A549 (cell line): ENCODE measurements at regions not wholly inside any gene's neighbourhood (a gene's known extent, or its start where the extent isn't known, plus 50 kb on each side); places are given as distances from the start of the nearest gene placed in this dataset.

Source experiments
- ATAC-seq, 2 experiments: fragments of 200-7000 bp in 1 of 2; fragments of >200 bp in 1 of 2; cut with Nextera tagmentation in 1 of 2; cut with Tn5 transposase in 1 of 2; 3 replicates each; pipeline versions ENCODE4 v1.8.0 to v1.9.1; 2018 to 2020; ENCODE audit warnings: mild to moderate bottlenecking in 1 of 2, moderate library complexity in 1 of 2
- CTCF ChIA-PET: fragments of 300-600 bp; sonication (Branson Sonifier 250); formaldehyde crosslinking; extraction: SDS; loops from one replicate; lab custom pipeline; 2021; ENCODE audit warnings: antibody characterized with exemption, inconsistent platforms; lab: Yijun Ruan, JAX
- POLR2A ChIA-PET: fragments of 350-600 bp; formaldehyde crosslinking; extraction: SDS; loops from one replicate; lab custom pipeline; 2021; ENCODE audit warnings: antibody characterized with exemption, inconsistent platforms; lab: Yijun Ruan, JAX
- DNase-seq, 2 experiments: peaks; one replicate each; pipeline versions ENCODE4 v3.0.0 to v3.0.0-alpha.2; 2011 to 2016; ENCODE audit warnings: low read depth in 1 of 2, low spot score in 1 of 2
- FAIRE-seq: peaks from 2 replicates; lab custom pipeline; 2011; peaks lifted over from hg19 to GRCh38; lab: Jason Lieb, UNC
- H3K27ac ChIP-seq, 2 experiments: fragments of >200 bp; sonication (Bioruptor Twin); formaldehyde crosslinking; 3 replicates each; pipeline ENCODE4 v1.5.1; 2016 to 2017
- H3K4me1 ChIP-seq: fragments of >200 bp; sonication (Bioruptor Twin); formaldehyde crosslinking; 3 replicates; pipeline ENCODE4 v1.6.1; 2016
- H3K4me2 ChIP-seq: fragments of >200 bp; sonication (Bioruptor Twin); formaldehyde crosslinking; 3 replicates; pipeline ENCODE4 v1.6.1; 2016
- H3K4me3 ChIP-seq: fragments of >200 bp; sonication (Bioruptor Twin); formaldehyde crosslinking; 3 replicates; pipeline ENCODE4 v1.5.1; 2016
- H3K9me3 ChIP-seq: fragments of >200 bp; sonication (Bioruptor Twin); formaldehyde crosslinking; 3 replicates; pipeline ENCODE4 v1.6.1; 2016
- CEBPB ChIP-seq, 2 experiments: fragments of >200 bp in 1 of 2; sonication (Bioruptor Twin) in 1 of 2; formaldehyde crosslinking in 1 of 2; IDR thresholded peaks; 2 replicates each; pipeline ENCODE4 v1.6.1; 2012 to 2016
- CHD2 ChIP-seq: fragments of 150-350 bp; IDR thresholded peaks from 2 replicates; pipeline ENCODE4 v1.6.1; 2014; ENCODE audit warnings: low read length; ENCODE audit not compliant: partially characterized antibody
- CHD4 ChIP-seq: fragments of 200-600 bp; sonication (generic); IDR thresholded peaks from 2 replicates; pipeline ENCODE4 v1.6.1; 2016; ENCODE audit warnings: antibody characterized with exemption, mild to moderate bottlenecking, borderline replicate concordance
- EP300 ChIP-seq, 2 experiments: fragments of >200 bp; sonication (Bioruptor Twin); formaldehyde crosslinking; IDR thresholded peaks; 2 replicates in 1 of 2; 3 replicates in 1 of 2; pipeline ENCODE4 v1.6.1; 2016 to 2017
- ESRRA ChIP-seq: fragments of 150-350 bp; IDR thresholded peaks from 2 replicates; pipeline ENCODE4 v1.6.1; 2014; ENCODE audit warnings: mild to moderate bottlenecking, low read length, borderline replicate concordance
- FOSB ChIP-seq: fragments of 250-450 bp; sonication (Bioruptor Pico); IDR thresholded peaks from 2 replicates; pipeline ENCODE4 v1.5.0; 2020; ENCODE audit warnings: mild to moderate bottlenecking, moderate library complexity
- GATA3 ChIP-seq: IDR thresholded peaks from 2 replicates; pipeline ENCODE4 v1.6.1; 2012; ENCODE audit warnings: borderline replicate concordance
- HDAC2 ChIP-seq: fragments of 200-600 bp; sonication (generic); IDR thresholded peaks from 2 replicates; pipeline ENCODE4 v1.6.1; 2016
- HEYL ChIP-seq: fragments of 250-450 bp; sonication (Bioruptor Pico); IDR thresholded peaks from 2 replicates; pipeline ENCODE4 v1.8.0; 2021; ENCODE audit warnings: mild to moderate bottlenecking, moderate library complexity
- HOXA7 ChIP-seq: fragments of 250-450 bp; sonication (Bioruptor Pico); IDR thresholded peaks from 2 replicates; pipeline ENCODE4 v1.5.0; 2020; ENCODE audit warnings: mild to moderate bottlenecking, moderate library complexity
- HOXB13 ChIP-seq: fragments of 250-450 bp; sonication (Bioruptor Pico); IDR thresholded peaks from 2 replicates; pipeline ENCODE4 v1.5.0; 2020; ENCODE audit warnings: low read depth, mild to moderate bottlenecking, moderate library complexity
- HOXB5 ChIP-seq: fragments of 250-450 bp; sonication (Bioruptor Pico); IDR thresholded peaks from 2 replicates; pipeline ENCODE4 v1.5.0; 2020; ENCODE audit warnings: mild to moderate bottlenecking, moderate library complexity
- JUN ChIP-seq, 2 experiments: fragments of >200 bp; sonication (Bioruptor Twin); formaldehyde crosslinking; IDR thresholded peaks; 2 replicates in 1 of 2; 3 replicates in 1 of 2; pipeline ENCODE4 v1.6.1; 2016 to 2017
- JUNB ChIP-seq: fragments of >200 bp; sonication (Bioruptor Twin); formaldehyde crosslinking; IDR thresholded peaks from 2 replicates; pipeline ENCODE4 v1.6.1; 2016
- NR3C1 ChIP-seq: fragments of >200 bp; sonication (Bioruptor Twin); formaldehyde crosslinking; IDR thresholded peaks from 3 replicates; pipeline ENCODE4 v1.6.1; 2017
- POLR2A ChIP-seq: IDR thresholded peaks from 2 replicates; pipeline ENCODE4 v1.6.1; 2012; ENCODE audit warnings: mild to moderate bottlenecking, low read length
- POLR2AphosphoS2 ChIP-seq: conservative IDR thresholded peaks from 2 replicates; pipeline ENCODE4 v1.6.1; 2012; ENCODE audit warnings: low read length, improper control_type of control experiment, inconsistent platforms
- REST ChIP-seq: fragments of 200-600 bp; sonication (generic); IDR thresholded peaks from 2 replicates; pipeline ENCODE4 v1.6.1; 2016; ENCODE audit warnings: antibody characterized with exemption, mild to moderate bottlenecking, moderate library complexity
- RFX5 ChIP-seq: fragments of 450-650 bp; IDR thresholded peaks from 2 replicates; pipeline ENCODE4 v1.7.1; 2014; ENCODE audit warnings: antibody characterized with exemption, mild to moderate bottlenecking, moderate library complexity
- SREBF2 ChIP-seq: fragments of 450-650 bp; IDR thresholded peaks from 2 replicates; pipeline ENCODE4 v1.6.1; 2014; ENCODE audit warnings: mild to moderate bottlenecking, moderate library complexity
- TFCP2L1 ChIP-seq: fragments of 250-450 bp; sonication (Bioruptor Pico); IDR thresholded peaks from 2 replicates; pipeline ENCODE4 v1.5.0; 2021; ENCODE audit warnings: mild to moderate bottlenecking
- ZC3H11A ChIP-seq: fragments of 450-650 bp; IDR thresholded peaks from 2 replicates; pipeline ENCODE4 v1.6.1; 2014; ENCODE audit warnings: antibody characterized with exemption, mild to moderate bottlenecking
- ZFP36 ChIP-seq: fragments of 450-650 bp; IDR thresholded peaks from 2 replicates; pipeline ENCODE4 v1.6.1; 2014; ENCODE audit warnings: borderline replicate concordance; ENCODE audit not compliant: partially characterized antibody
- ZSCAN20 ChIP-seq: fragments of 250-450 bp; sonication (Bioruptor Pico); IDR thresholded peaks from 2 replicates; pipeline ENCODE4 v1.8.0; 2022; ENCODE audit warnings: mild to moderate bottlenecking, moderate library complexity
- WGBS: methylation state at CpG from one replicate; pipeline ENCODE4 v1.1.6; 2017; ENCODE audit errors: missing lambda C conversion rate; 5-methylcytosine and 5-hydroxymethylcytosine counted together
- TF ChIP-seq, protein P1 (sequence below): fragments of >200 bp; sonication (Bioruptor Twin); formaldehyde crosslinking; IDR thresholded peaks from 3 replicates; pipeline ENCODE4 v1.5.1; 2016
- TF ChIP-seq, protein P2 (sequence below): fragments of 250-450 bp; sonication (Bioruptor Pico); IDR thresholded peaks from 2 replicates; pipeline ENCODE4 v1.5.0; 2020; ENCODE audit warnings: low read depth, mild to moderate bottlenecking, moderate library complexity
- TF ChIP-seq, protein P3 (sequence below): IDR thresholded peaks from 2 replicates; pipeline ENCODE4 v1.6.1; 2012

DNA sequence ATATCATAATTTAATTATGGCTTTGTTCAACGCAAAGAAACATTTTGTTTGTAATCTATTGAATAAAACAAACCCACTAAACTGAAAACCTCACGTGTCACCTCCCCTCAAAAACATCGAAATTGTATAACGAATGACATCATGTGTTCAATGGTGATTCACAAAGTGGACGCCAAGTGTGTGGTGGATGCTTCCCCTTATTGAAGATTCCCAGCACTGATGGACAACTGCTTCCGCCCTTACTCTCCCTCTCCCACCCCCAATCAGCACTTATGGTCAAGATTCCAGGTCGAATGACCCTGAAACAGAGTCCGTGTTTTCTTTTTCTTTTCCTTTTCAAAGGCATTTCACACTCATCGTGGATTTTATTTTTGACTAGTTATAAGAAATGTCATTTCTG is 383.0 kb upstream of the SMIM21 start:
- Histone ChIP-seq H3K4me1 (no peaks in the 10 kb centered on the region), H3K4me3 (no peak overlapping the region), H3K9me3 (no peaks in the 10 kb centered on the region), H3K4me2 (peak overlapping the region; percentile 7; the same call in 2 of the 3 replicates), H3K27ac (no peak overlapping the region)
- DNase-seq (no peak), ATAC-seq (no peak), FAIRE-seq (no peak)
- ChIA-PET POLR2A (no interaction called here), CTCF (no interaction called here)
- no peak for TF ChIP-seq EP300 (IDR thresholded peaks at IDR 0.05)
- TF ChIP-seq CHD2 = no peak
- TF ChIP-seq HOXA7 = no peak
- no peak for TF ChIP-seq HEYL (CRISPR knock-in tag)
- no peak for TF ChIP-seq ESRRA
- 14% methylated on average over 9 of the region's 9 CpGs for WGBS

- ChIA-PET POLR2A (no interaction called here), CTCF (no interaction called here)
- 21% methylated on average over 4 of the region's 6 CpGs for WGBS
- DNase-seq = no peak
- Histone ChIP-seq H3K9me3 (no peaks in the 10 kb centered on the region), H3K4me1 (no peaks in the 10 kb centered on the region), H3K27ac (no peak overlapping the region), H3K4me2 (no peak overlapping the region), H3K4me3 (no peak overlapping the region)
- no peak for FAIRE-seq
- no peak for TF ChIP-seq HEYL (CRISPR knock-in tag)
- TF ChIP-seq CEBPB (IDR thresholded peaks at IDR 0.05) = no peak
- no peak for TF ChIP-seq REST
- no peak for TF ChIP-seq GATA3
- no peak for TF ChIP-seq POLR2AphosphoS2
- no peak for TF ChIP-seq HDAC2
- TF ChIP-seq SREBF2 = no peak
- TF ChIP-seq, protein P1, sequence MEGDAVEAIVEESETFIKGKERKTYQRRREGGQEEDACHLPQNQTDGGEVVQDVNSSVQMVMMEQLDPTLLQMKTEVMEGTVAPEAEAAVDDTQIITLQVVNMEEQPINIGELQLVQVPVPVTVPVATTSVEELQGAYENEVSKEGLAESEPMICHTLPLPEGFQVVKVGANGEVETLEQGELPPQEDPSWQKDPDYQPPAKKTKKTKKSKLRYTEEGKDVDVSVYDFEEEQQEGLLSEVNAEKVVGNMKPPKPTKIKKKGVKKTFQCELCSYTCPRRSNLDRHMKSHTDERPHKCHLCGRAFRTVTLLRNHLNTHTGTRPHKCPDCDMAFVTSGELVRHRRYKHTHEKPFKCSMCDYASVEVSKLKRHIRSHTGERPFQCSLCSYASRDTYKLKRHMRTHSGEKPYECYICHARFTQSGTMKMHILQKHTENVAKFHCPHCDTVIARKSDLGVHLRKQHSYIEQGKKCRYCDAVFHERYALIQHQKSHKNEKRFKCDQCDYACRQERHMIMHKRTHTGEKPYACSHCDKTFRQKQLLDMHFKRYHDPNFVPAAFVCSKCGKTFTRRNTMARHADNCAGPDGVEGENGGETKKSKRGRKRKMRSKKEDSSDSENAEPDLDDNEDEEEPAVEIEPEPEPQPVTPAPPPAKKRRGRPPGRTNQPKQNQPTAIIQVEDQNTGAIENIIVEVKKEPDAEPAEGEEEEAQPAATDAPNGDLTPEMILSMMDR = no peak
- TF ChIP-seq HOXA7 = no peak
- TF ChIP-seq FOSB (CRISPR knock-in tag) = no peak
- no peak for TF ChIP-seq ZFP36
- TF ChIP-seq HOXB5 (CRISPR knock-in tag) = no peak
- TF ChIP-seq TFCP2L1 (CRISPR knock-in tag) = no peak
- no peak for ATAC-seq
Measured at GRCh38 chr18:75809926-75810255, 382.4 kb upstream of the SMIM21 start.

- FAIRE-seq (no peak), ATAC-seq (no peak), DNase-seq (no peak)
- H3K4me3 ChIP-seq = no peak overlapping the region
- no peaks in the 10 kb centered on the region for H3K9me3 ChIP-seq
- no peak overlapping the region for H3K4me2 ChIP-seq
- WGBS = 55% methylated on average over 20 of the region's 20 CpGs
- H3K4me1 ChIP-seq = no peaks in the 10 kb centered on the region
- H3K27ac ChIP-seq = no peak overlapping the region
- POLR2A ChIA-PET = no interaction called here
- CTCF ChIA-PET = no interaction called here
- TF ChIP-seq ZSCAN20 = no peak
- TF ChIP-seq ZFP36 = no peak
- TF ChIP-seq, protein P2, sequence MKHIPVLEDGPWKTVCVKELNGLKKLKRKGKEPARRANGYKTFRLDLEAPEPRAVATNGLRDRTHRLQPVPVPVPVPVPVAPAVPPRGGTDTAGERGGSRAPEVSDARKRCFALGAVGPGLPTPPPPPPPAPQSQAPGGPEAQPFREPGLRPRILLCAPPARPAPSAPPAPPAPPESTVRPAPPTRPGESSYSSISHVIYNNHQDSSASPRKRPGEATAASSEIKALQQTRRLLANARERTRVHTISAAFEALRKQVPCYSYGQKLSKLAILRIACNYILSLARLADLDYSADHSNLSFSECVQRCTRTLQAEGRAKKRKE (CRISPR knock-in tag) = no peak
- TF ChIP-seq RFX5 = no peak
- no peak for TF ChIP-seq ZC3H11A
- no peak for TF ChIP-seq HOXB13 (CRISPR knock-in tag)
- TF ChIP-seq JUN (IDR thresholded peaks at IDR 0.05) = no peak
- TF ChIP-seq, protein P3, sequence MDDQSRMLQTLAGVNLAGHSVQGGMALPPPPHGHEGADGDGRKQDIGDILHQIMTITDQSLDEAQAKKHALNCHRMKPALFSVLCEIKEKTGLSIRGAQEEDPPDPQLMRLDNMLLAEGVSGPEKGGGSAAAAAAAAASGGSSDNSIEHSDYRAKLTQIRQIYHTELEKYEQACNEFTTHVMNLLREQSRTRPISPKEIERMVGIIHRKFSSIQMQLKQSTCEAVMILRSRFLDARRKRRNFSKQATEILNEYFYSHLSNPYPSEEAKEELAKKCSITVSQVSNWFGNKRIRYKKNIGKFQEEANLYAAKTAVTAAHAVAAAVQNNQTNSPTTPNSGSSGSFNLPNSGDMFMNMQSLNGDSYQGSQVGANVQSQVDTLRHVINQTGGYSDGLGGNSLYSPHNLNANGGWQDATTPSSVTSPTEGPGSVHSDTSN = no peak
- TF ChIP-seq POLR2A = no peak
- no peak for TF ChIP-seq JUNB
- TF ChIP-seq CHD4 = no peak
- TF ChIP-seq, protein P1 = no peak
- TF ChIP-seq NR3C1 = no peak
Measured at GRCh38 chr18:75809151-75809925, 381.8 kb upstream of the SMIM21 start.
